ENCODE measurements at regions not wholly inside any gene's neighbourhood (a gene's known extent, or its start where the extent isn't known, plus 50 kb on each side); places are given as distances from the start of the nearest gene placed in this dataset.
"Not testable (repeated sequence)": the region's sequence is repeated elsewhere in the genome, so short reads cannot be mapped to it uniquely, and the experiment has no call there.

DNA sequence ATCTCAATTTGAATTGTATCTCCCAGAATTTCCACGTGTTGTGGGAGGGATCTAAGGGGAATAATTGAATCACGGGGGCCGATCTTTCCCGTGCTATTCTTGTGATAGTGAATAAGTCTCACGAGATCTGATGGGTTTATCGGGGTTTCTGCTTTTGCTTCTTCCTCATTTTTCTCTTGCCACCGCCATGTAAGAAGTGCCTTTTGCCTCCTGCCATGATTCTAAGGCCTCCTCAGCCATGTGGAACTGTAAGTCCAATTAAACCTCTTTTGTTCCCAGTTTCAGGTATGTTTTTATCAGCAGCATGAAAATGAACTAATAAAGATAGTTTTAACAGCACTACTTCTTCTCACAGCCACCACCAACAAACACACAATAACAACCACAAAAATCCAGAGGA is 140.0 kb upstream of the ABI3BP start:
- BruUV-seq (replicated peaks); H3K23ac ChIP-seq (ENCODE audit: low read depth, low read length); intact Hi-C loops (cut with micrococcal nuclease); H3K4me1 ChIP-seq (ENCODE audit: control insufficient read depth, insufficient read depth, low read length); H3K9ac ChIP-seq (ENCODE audit: low read depth, low read length); H3K27ac ChIP-seq (ENCODE audit: insufficient read depth, low read length); H3K27me3 ChIP-seq (ENCODE audit: control insufficient read depth, insufficient read depth, low read length); ATAC-seq (ENCODE audit: low read depth); H2BK120ac ChIP-seq (ENCODE audit: low read depth, low read length); H2BK5ac ChIP-seq (ENCODE audit: low read depth, low read length, poor library complexity, severe bottlenecking); H3K4me3 ChIP-seq (ENCODE audit: insufficient read depth, low read depth, low read length); H3K4me2 ChIP-seq (ENCODE audit: low read depth, low read length); H4K8ac ChIP-seq (ENCODE audit: low read depth in 2 of 2, low read length in 2 of 2); H2AK9ac ChIP-seq (replicated peaks; ENCODE audit: low read depth, low read length, poor library complexity); H3K18ac ChIP-seq (ENCODE audit: low read depth, low read length); H3K36me3 ChIP-seq (ENCODE audit: control insufficient read depth, insufficient read depth, low read length); H4K20me1 ChIP-seq (ENCODE audit: insufficient read depth, low read length); POLR2A ChIA-PET (ENCODE audit: unreplicated experiment); H3K9me1 ChIP-seq (ENCODE audit: insufficient read depth, low read length); H2BK20ac ChIP-seq (ENCODE audit: low read depth, low read length); H4K5ac ChIP-seq (ENCODE audit: low read depth, low read length); DNase-seq; H2BK15ac ChIP-seq (ENCODE audit: low read depth, low read length); H3K56ac ChIP-seq (ENCODE audit: extremely low read depth, insufficient read depth, low read length); H2AFZ ChIP-seq (replicated peaks; ENCODE audit: low read length, poor library complexity); H3K4ac ChIP-seq (ENCODE audit: low read depth, low read length); H4K91ac ChIP-seq (ENCODE audit: insufficient read depth, low read depth, low read length); H3K9me3 ChIP-seq (ENCODE audit: control insufficient read depth, insufficient read depth, low read length); H2AK5ac ChIP-seq (ENCODE audit: low read depth, low read length); H3K14ac ChIP-seq (replicated peaks; ENCODE audit: low read depth, low read length); dilution Hi-C loops (cut with HindIII; ENCODE audit: low sequenced_read_pairs, unreplicated experiment); in situ Hi-C loops (cut with MboI; ENCODE audit: low sequenced_read_pairs); H3K79me1 ChIP-seq (ENCODE audit: low read depth in 1 of 2, low read length in 2 of 2): not testable (repeated sequence)
- CTCF ChIA-PET, result interaction anchor here (0.6 kb wide), 1 partner anchor 125 kb away, joined by 3 read pairs; no protein-coding TSS in a partner anchor
- WGBS, 2 experiments (ENCODE audit: extremely low coverage in 2 of 2, insufficient read length in 1 of 2), result no CpG with 5 or more reads among the region's 7 CpGs

All from IMR-90 (cell line).